ENCODE measurements at regions not wholly inside any gene's neighbourhood (a gene's known extent, or its start where the extent isn't known, plus 50 kb on each side); places are given as distances from the start of the nearest gene placed in this dataset.

DNA sequence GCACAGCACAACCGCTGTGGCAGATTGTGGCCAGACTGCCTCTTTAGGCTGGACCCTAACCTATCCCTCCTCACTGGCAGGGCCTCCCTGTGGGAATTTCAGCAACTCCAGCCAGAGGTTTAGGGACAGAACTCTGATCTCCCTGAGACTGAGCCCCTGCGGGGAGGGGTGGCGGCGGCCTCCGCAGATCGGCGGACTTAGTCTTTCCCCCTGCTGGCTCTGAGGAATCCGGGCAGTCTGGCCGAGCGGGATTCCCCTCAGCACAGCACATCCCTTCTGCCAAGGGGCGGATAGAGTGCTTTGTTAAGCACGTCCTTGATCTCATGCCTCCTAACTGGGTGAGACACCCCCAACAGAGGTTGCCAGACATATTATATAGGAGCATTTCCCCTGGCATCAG lies 224.2 kb upstream of the NPY start:
- TF ChIP-seq, protein P1, sequence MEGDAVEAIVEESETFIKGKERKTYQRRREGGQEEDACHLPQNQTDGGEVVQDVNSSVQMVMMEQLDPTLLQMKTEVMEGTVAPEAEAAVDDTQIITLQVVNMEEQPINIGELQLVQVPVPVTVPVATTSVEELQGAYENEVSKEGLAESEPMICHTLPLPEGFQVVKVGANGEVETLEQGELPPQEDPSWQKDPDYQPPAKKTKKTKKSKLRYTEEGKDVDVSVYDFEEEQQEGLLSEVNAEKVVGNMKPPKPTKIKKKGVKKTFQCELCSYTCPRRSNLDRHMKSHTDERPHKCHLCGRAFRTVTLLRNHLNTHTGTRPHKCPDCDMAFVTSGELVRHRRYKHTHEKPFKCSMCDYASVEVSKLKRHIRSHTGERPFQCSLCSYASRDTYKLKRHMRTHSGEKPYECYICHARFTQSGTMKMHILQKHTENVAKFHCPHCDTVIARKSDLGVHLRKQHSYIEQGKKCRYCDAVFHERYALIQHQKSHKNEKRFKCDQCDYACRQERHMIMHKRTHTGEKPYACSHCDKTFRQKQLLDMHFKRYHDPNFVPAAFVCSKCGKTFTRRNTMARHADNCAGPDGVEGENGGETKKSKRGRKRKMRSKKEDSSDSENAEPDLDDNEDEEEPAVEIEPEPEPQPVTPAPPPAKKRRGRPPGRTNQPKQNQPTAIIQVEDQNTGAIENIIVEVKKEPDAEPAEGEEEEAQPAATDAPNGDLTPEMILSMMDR (IDR thresholded peaks at IDR 0.05; ENCODE audit: low read depth, low read length): no peak
- no peak overlapping the region for H3K4me3 ChIP-seq (replicated peaks in 1 of 2; ENCODE audit: low read depth in 2 of 2, low read length in 2 of 2)
- DNase-seq (ENCODE audit: low read depth in 2 of 2): no peak

- no peak overlapping the region for H3K4me3 ChIP-seq (replicated peaks in 1 of 2; ENCODE audit: low read depth in 2 of 2, low read length in 2 of 2)
- DNase-seq (ENCODE audit: low read depth in 2 of 2): no peak
- TF ChIP-seq, protein P1 (IDR thresholded peaks at IDR 0.05; ENCODE audit: low read depth, low read length): no peak
These were observed 220.3 kb upstream of the NPY start for GRCh38 chr7:24063721-24064120.

DNA sequence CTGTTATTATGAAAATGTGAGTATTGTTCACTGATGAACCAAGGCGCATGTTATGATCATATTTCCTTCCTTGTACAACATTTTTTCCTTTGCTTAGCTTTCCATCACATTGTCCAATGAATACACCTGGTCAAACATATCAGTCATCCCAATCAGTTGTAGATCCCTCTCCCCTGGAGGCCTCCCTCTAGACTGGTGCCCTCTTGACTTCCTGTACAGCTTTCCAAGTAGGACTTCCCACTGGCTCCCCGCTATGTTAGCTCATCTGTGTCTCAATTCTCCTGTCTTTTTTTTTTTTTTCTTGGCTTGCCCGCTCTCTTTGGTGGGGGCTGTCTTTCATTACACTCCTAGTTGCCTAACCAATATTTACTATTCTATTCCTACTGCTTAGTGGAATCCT lies 214.2 kb upstream of the NPY start:
- no peak for DNase-seq (ENCODE audit: low read depth in 2 of 2)
- no peak overlapping the region for H3K4me3 ChIP-seq (replicated peaks in 1 of 2; ENCODE audit: low read depth in 2 of 2, low read length in 2 of 2)
- TF ChIP-seq, protein P1 (IDR thresholded peaks at IDR 0.05; ENCODE audit: low read depth, low read length): no peak

DNA sequence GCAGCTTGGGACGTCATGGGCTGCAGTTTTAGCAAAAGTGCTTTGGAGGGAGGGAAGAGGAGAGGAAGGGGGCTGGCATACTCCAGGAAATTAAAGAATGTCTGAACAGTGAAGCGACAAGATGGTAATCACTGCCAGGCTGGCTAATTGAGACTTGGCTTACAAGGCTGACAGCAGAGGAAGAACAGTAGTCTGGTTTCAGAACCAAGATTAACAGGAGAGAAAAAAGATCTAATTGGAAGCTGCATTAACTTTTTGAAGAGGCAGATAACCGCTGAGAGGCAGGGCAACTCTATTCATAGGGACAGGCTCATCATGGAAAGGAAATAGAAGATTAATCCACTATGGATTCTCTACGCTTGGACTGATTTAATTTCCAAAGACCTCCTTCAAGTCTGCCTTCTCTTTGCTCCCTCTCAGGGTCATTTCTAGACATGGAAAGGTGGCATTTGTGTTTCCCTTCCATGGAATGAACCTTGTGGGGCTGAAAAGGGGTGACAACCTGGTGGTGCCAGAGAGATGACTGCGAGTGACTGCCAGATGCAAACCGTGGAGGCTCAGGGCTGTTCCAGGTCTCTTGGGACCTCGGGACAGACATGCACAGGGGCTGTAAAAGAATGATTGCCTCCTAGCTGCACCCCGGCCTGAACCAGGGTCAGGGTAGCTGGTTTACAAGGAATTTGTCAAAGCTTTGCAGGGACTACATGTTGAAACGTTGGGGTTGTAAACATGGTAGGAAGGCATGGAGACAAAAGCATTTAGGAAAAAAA lies 210.2 kb upstream of the NPY start:
- TF ChIP-seq, protein P1 (IDR thresholded peaks at IDR 0.05; ENCODE audit: low read depth, low read length): no peak
- no peak for DNase-seq (ENCODE audit: low read depth in 2 of 2)
- no peak overlapping the region for H3K4me3 ChIP-seq (replicated peaks in 1 of 2; ENCODE audit: low read depth in 2 of 2, low read length in 2 of 2)

GRCh38 chr7:24075426-24075810 lies 208.6 kb upstream of the NPY start:
- DNase-seq (ENCODE audit: low read depth in 2 of 2): no peak
- no peak overlapping the region for H3K4me3 ChIP-seq (replicated peaks in 1 of 2; ENCODE audit: low read depth in 2 of 2, low read length in 2 of 2)
- TF ChIP-seq, protein P1 (IDR thresholded peaks at IDR 0.05; ENCODE audit: low read depth, low read length): no peak

DNA sequence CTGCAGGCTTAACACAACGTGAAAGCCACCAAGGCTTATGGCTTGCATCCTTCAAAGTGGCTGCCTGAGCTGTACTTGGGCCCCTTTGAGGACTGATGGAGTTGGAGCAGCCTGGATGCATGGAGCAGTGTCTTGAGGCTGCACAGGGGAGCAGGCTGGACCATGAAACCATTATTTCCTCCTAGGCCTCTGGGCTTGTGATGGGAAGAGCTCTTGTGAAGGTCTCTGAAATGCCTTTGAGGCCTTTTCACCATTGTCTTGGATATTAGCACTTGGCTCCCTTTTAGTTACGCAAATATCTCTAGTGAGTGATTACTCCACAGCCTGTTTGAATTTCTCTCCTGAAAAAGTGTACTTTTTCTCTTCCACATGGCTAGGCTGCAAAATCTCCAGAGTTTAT lies 201.2 kb upstream of the NPY start:
- TF ChIP-seq, protein P1 (IDR thresholded peaks at IDR 0.05; ENCODE audit: low read depth, low read length): no peak
- DNase-seq (ENCODE audit: low read depth in 2 of 2): no peak
- no peak overlapping the region for H3K4me3 ChIP-seq (replicated peaks in 1 of 2; ENCODE audit: low read depth in 2 of 2, low read length in 2 of 2)

DNA sequence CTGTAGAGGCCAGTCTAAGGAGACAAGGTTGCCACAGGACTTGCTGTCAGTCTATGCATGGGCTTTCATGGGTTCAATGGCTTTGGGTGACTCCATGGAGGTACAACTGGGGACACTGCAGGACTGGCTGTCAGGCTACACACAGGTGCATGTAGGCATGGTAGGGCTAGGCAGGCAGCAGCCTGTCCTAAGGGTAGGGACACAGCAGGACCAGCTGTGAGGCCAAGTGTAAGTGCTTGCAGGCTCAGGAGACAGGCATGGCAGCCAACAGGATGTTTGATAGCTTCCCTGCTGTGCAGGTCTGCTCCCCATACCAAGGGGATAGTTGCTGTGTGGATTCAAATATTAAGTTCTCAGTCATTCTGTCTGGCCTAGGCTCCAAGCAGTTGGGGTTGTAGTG lies 181.0 kb upstream of the NPY start:
- TF ChIP-seq, protein P1 (IDR thresholded peaks at IDR 0.05; ENCODE audit: low read depth, low read length): no peak
- DNase-seq (ENCODE audit: low read depth in 2 of 2): no peak
- no peak overlapping the region for H3K4me3 ChIP-seq (replicated peaks in 1 of 2; ENCODE audit: low read depth in 2 of 2, low read length in 2 of 2)
